ENCODE measurements at regions not wholly inside any gene's neighbourhood (a gene's known extent, or its start where the extent isn't known, plus 50 kb on each side); places are given as distances from the start of the nearest gene placed in this dataset.

DNA sequence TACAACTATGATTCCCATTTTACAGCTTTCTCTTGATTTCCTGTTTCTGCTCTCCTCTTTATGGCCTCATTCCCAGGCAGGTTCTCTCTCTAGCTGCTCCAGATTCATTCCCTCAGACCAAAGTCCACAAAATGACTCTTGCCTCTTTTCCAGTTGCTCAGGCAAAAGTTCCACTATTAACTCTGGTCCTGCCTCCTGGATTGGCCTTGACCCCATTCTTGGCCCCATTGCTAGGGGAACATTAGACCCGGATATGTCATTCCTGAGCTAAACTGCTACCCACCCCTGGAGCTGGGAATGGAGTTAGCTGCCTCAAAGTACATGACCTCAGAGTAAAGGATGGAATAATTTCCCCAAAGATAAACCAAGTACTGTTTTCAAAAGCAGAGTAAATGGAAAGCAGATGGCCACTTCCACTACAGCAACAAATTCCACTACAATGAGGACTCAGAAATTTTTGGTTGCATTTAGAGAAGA lies 73.0 kb upstream of the GAP43 start:
- TF ChIP-seq CTCF (IDR thresholded peaks at IDR 0.05 in 4 of 5, conservative IDR thresholded peaks at IDR 0.05 in 1 of 5) (no peak), POLR2A (IDR thresholded peaks at IDR 0.05) (no peak)
